DMS 273 treated with DMSO at 0.1 percent for 48 hours (cell line): ENCODE measurements at regions not wholly inside any gene's neighbourhood (a gene's known extent, or its start where the extent isn't known, plus 50 kb on each side); places are given as distances from the start of the nearest gene placed in this dataset.
"Not testable (repeated sequence)": the region's sequence is repeated elsewhere in the genome, so short reads cannot be mapped to it uniquely, and the experiment has no call there.

Experiments used
- DNase-seq: peaks from one replicate; lab custom pipeline; 2025; lab: John Stamatoyannopoulos, UW

- DNase-seq, result no peak
Observed at GRCh38 chr12:31820832-31821231, 92.0 kb upstream of the AMN1 start.

- no peak for DNase-seq
Observed at GRCh38 chr12:31819427-31819826, 90.6 kb upstream of the AMN1 start.

GRCh38 chr12:31818623-31819268 is 89.9 kb upstream of the AMN1 start:
- DNase-seq, result no peak

GRCh38 chr12:31817120-31817519 is 88.3 kb upstream of the AMN1 start:
- DNase-seq, result no peak

- no peak for DNase-seq
Observed at GRCh38 chr12:31815096-31815495, 86.3 kb upstream of the AMN1 start.

DNA sequence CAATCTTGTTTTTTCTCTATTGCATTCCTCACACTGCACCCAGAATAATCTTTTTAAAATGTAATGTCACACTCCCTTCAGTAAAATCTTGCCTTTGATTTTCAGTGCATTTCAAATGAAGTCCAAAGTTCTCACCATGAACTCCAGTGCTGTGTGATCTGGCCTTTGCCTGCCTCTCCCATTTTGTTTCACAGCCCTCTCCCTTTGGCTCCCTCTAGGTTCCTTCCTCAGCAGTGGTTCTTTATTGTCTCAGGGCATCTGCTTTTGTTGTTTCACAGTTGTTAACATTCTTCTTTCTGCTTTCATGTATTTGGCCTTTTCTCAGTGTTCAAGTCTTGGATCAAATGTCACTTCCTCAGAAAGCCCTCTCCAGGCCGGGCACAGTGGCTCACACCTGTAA is 84.5 kb upstream of the AMN1 start:
- DNase-seq, result no peak

DNA sequence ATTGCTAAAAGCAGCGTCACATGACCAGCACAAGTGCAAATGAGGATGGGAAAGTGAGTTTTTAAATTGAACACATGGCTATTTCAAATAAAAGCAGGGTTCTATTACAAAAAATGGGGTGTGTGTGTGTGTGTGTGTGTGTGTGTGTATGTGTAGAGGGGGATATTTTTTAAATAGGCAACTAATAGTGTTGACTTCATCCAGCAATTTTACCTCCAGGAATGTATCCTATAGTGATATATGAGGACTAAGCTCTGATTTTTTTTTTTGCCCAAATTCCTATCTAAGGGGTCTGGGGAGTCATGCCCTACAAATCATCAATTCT is 78.9 kb upstream of the AMN1 start:
- no peak for DNase-seq

GRCh38 chr12:31807081-31807772 is 78.4 kb upstream of the AMN1 start:
- not testable (repeated sequence) for DNase-seq

DNA sequence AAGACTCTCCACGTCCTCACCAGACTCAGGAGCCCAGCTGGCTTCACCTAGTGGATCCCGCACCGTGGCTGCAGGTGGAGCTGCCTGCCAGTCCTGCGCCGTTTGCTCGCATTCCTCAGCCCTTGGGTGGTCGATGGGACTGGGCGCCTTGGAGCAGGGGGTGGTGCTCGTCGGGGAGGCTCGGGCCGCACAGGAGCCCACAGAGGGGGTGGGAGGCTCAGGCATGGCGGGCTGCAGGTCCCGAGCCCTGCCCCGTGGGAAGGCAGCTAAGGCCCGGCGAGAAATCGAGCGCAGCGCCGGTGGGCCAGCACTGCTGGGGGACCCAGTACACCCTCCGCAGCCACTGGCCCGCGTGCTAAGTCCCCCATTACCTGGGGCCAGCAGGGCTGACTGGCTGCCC is 76.9 kb upstream of the AMN1 start:
- DNase-seq, result not testable (repeated sequence)

GRCh38 chr12:31804707-31805106 is 75.9 kb upstream of the AMN1 start:
- not testable (repeated sequence) for DNase-seq

DNA sequence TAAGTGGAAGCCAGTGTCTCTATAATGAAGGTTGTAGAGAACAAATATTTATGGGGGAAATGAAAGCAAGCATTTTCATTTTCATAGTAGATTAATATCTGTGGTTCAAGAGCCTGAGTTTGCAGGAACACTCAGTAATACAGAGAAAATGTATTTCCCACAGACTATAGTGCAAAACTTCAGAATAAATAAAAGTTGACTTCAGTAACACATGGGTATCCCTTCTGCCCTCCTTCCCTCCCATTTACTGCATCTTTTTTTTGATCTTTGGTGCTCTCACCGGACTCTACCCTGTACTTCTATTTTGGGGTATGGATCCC is 75.3 kb upstream of the AMN1 start:
- no peak for DNase-seq

DNA sequence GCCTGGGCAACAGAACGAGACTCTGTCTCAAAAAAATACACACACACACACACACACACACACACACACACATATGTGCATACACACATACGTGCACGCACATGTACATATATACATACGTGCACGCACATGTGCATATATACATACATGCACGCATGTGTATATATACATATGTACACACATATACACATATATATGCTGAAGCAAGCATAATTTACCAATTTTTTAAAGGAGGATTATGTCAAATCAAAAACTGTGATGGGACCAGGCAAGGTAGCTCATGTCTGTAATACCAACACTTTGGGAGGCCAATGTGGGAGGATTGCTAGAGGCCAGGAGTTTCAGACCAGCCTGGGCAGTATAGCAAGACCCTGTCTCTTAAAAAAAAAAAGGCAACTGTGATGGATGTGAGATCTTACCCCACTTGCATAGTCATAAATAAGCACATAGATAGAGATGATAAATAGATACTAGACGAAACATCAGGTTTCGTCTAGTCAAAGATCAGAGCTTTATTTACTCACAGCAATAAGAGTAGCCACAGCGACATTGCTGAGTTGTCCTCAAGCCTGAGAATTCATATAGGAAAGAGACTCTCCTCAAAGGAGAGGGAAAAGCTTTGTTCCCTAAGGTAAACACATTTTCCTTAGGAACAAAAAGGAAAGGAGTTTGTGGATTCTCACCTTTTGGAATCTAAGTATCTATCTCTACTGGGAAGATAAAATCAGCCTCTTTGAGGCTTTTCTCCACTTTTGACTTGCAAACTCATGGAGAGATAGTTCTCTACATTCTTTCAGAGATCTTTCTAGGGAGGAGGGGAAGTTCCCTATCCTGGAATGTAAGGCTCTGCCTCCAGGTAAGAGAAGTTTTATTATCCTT is 74.7 kb upstream of the AMN1 start:
- no peak for DNase-seq

DNA sequence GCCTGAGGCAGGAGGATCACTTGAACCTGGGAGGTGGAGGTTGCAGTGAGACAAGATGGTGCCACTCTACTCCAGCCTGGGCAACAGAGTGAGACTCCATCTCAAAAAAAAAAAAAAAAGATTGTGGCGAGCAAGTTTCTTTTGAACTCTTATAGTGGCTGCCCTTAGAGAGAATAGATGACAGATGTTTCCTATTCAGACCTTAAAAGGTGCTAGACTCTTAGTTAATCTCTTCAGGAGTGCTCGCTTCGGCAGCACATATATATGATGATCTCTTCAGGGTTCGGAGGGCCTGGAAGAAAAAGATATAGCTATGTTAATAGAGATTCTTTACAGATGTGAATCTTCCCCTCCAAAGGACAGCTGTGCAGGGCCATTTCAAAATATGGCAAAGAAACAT is 73.1 kb upstream of the AMN1 start:
- DNase-seq, result no peak

GRCh38 chr12:31797230-31797872 is 68.5 kb upstream of the AMN1 start:
- DNase-seq, result no peak

DNA sequence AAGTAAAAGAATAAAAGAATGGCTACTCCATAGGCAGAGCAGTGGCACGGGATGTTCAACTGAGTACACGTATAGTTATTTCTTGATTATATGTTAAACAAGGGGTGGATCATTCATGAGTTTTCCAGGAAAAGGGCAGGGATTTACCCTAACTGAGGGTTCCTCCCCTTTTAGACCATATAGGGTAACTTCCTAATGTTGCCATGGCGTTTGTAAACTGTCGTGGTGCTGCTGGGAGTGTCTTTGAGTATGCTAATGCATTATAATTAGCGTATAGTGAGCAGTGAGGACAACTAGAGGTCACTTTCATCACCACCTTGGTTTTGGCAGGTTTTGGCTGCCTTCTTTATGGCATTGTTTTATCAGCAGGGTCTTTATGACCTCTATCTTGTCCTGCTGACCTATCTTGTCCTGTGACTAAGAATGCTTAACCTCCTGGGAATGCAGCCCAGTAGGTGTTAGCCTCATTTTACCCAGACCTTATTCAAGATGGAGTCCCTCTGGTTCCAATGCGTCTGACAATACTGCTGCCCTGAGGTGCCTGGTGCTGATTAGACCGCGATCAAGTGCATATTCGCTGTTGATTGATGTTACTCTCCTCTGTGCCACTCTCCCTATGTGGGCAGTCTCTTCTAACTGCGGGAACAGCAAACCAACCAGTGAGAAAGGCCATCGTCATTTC is 67.6 kb upstream of the AMN1 start:
- no peak for DNase-seq

DNA sequence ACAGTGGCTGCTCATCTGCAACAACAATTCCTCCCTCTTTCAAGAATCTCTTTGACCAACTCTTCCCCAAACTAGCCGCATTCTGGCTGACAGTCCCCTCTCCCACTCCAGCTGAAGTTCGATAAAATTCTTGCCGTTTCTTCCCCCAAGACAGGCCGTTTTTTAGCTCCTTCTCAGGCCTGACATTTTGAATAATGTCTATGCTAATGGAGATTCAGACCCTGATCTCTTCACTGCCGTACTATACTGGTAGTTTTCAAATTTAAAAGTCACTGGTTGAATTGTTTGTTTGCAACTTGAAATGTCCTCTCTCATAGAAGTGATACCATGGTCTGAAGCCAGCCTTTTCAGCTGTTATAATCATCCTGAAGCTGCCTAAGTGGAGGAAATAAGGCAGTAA is 65.9 kb upstream of the AMN1 start:
- DNase-seq, result no peak

GRCh38 chr12:31791265-31791664 is 62.4 kb upstream of the AMN1 start:
- DNase-seq, result not testable (repeated sequence)

- DNase-seq, result no peak
Observed at GRCh38 chr12:31790759-31791158, 61.9 kb upstream of the AMN1 start.

DNA sequence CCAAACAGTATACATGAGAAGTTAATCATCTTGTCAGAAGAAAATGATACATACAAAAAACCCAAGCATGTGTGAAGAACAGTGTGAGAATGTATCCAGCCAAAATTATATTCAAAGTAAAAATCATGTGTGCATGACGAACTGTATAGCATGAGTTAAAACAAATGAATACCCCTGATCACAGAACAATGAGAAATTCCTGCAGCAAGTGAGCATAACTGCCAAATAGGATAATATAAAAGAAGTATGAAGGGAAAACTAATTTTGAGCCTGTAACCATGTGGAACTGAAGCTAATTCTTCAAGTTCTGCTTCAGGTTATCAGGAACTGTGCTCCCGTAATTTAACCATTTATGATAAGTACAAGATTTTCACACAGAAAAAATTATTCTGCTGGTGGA is 56.5 kb upstream of the AMN1 start:
- DNase-seq, result no peak

DNA sequence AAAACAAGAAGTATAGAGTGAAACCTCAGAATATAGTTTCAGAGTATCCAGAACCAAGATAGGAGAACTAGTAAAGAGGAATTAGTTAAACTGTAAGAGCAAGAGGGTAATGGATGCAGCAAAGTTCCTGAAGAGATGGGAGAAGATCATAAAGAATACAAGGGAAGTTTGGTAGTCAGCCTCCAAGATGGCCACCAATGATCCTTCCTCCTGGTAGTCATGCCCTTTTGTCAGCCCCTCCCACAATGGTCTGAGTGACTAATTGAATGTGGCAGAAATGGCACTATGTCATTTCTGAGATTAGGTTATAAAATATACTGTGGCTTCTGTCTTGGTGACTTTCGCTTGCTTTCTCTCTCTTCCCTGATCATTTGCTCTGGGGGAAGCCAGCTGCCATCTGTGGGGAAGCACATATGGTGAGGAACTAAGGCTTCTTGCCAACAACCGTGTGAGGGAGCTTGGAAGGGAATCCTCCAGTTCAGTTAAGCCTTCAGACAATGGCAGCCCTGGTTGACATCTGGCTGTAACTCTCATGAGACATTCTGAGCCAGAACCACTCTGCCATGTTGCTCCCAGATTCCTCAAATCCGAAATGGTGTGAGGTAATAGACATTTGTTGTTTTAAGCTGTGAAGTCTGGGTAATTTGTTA is 55.3 kb upstream of the AMN1 start:
- DNase-seq, result peak; percentile 92

DNA sequence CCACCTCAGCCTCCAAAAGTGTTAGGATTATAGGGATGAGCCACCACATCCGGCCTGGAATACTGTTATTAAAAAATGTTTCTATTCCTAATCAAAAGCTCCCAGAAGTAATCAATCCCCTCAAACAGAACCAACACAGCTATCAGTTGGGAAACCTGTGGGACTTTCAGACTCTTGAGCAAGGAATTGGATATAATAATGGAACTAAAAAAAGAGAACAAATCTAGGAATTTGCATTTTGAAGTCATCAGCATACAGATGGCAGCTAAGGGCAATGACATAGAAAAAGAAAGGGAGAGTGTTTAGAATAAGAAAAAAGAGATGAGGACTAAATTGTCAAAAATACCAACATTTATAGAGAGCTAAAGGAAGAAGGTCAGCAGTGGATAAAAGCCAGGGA is 54.7 kb upstream of the AMN1 start:
- no peak for DNase-seq
